Fibroblast of peridontal ligament (primary cell): ENCODE measurements at regions not wholly inside any gene's neighbourhood (a gene's known extent, or its start where the extent isn't known, plus 50 kb on each side); places are given as distances from the start of the nearest gene placed in this dataset.

Experiments
- DNase-seq: peaks from one replicate; pipeline ENCODE4 v3.0.0-alpha.2; 2010; ENCODE audit errors: extremely low read depth

GRCh38 chr2:60320724-60321123 lies 232.7 kb downstream of the BCL11A start:
- DNase-seq = no peak

GRCh38 chr2:60319031-60319547 lies 234.4 kb downstream of the BCL11A start:
- no peak for DNase-seq

- DNase-seq = no peak
These were observed 234.9 kb downstream of the BCL11A start for GRCh38 chr2:60318544-60318943.

- DNase-seq = no peak
These were observed 235.6 kb downstream of the BCL11A start for GRCh38 chr2:60317844-60318243.

GRCh38 chr2:60317034-60317386 lies 236.4 kb downstream of the BCL11A start:
- no peak for DNase-seq

- DNase-seq = no peak
These were observed 236.9 kb downstream of the BCL11A start for GRCh38 chr2:60316381-60317033.

GRCh38 chr2:60313470-60314172 lies 239.8 kb downstream of the BCL11A start:
- DNase-seq = no peak

GRCh38 chr2:60312618-60313017 lies 240.8 kb downstream of the BCL11A start:
- DNase-seq = no peak

- no peak for DNase-seq
These were observed 241.9 kb downstream of the BCL11A start for GRCh38 chr2:60311524-60311923.

GRCh38 chr2:60309941-60310660 lies 243.4 kb downstream of the BCL11A start:
- DNase-seq = no peak

- DNase-seq = no peak
These were observed 244.1 kb downstream of the BCL11A start for GRCh38 chr2:60309336-60309735.

- no peak for DNase-seq
These were observed 247.1 kb downstream of the BCL11A start for GRCh38 chr2:60306267-60306861.

GRCh38 chr2:60303680-60304079 lies 249.8 kb downstream of the BCL11A start:
- DNase-seq = no peak

GRCh38 chr2:60302377-60303126 lies 250.9 kb downstream of the BCL11A start:
- no peak for DNase-seq

- no peak for DNase-seq
These were observed 251.7 kb downstream of the BCL11A start for GRCh38 chr2:60301726-60302125.

GRCh38 chr2:60299179-60299578 lies 254.3 kb downstream of the BCL11A start:
- DNase-seq = no peak

GRCh38 chr2:60298006-60298696 lies 255.3 kb downstream of the BCL11A start:
- no peak for DNase-seq

GRCh38 chr2:60297296-60298005 lies 256.0 kb downstream of the BCL11A start:
- no peak for DNase-seq

- DNase-seq = no peak
These were observed 257.1 kb downstream of the BCL11A start for GRCh38 chr2:60296219-60296955.

- no peak for DNase-seq
These were observed 257.9 kb downstream of the BCL11A start for GRCh38 chr2:60295636-60295962.
